Activated CD4-positive, alpha-beta T cell treated with anti-CD3 and anti-CD28 coated beads, Interleukin-2, amount 50 U/mL, for 24 hours (primary cell): ENCODE measurements at regions not wholly inside any gene's neighbourhood (a gene's known extent, or its start where the extent isn't known, plus 50 kb on each side); places are given as distances from the start of the nearest gene placed in this dataset.

ENCODE experiments used
- DNase-seq, 2 donors: peaks; one replicate each; pipeline ENCODE4 v3.0.0-alpha.2; 2020; ENCODE audit warnings: low read depth in 1 of 2, low spot score in 1 of 2

GRCh38 chr14:51511265-51511664 is 140.4 kb upstream of the FRMD6 start:
- DNase-seq, result no peak

GRCh38 chr14:51512316-51512715 is 139.4 kb upstream of the FRMD6 start:
- DNase-seq, result no peak

- no peak for DNase-seq
These were observed 138.4 kb upstream of the FRMD6 start for GRCh38 chr14:51513281-51513680.

- no peak for DNase-seq
These were observed 137.8 kb upstream of the FRMD6 start for GRCh38 chr14:51513933-51514332.

GRCh38 chr14:51515611-51516010 is 136.1 kb upstream of the FRMD6 start:
- no peak for DNase-seq

- no peak for DNase-seq
These were observed 134.9 kb upstream of the FRMD6 start for GRCh38 chr14:51516706-51517395.

- DNase-seq, result no peak
These were observed 133.4 kb upstream of the FRMD6 start for GRCh38 chr14:51518280-51518679.

GRCh38 chr14:51518711-51519110 is 133.0 kb upstream of the FRMD6 start:
- no peak for DNase-seq

GRCh38 chr14:51520087-51520486 is 131.6 kb upstream of the FRMD6 start:
- no peak for DNase-seq

- no peak for DNase-seq
These were observed 129.9 kb upstream of the FRMD6 start for GRCh38 chr14:51521764-51522163.

- no peak for DNase-seq
These were observed 128.5 kb upstream of the FRMD6 start for GRCh38 chr14:51523243-51523642.

GRCh38 chr14:51525739-51526138 is 126.0 kb upstream of the FRMD6 start:
- DNase-seq, result no peak

- no peak for DNase-seq
These were observed 124.6 kb upstream of the FRMD6 start for GRCh38 chr14:51527073-51527472.

- no peak for DNase-seq
These were observed 122.0 kb upstream of the FRMD6 start for GRCh38 chr14:51529736-51530135.

- no peak for DNase-seq
These were observed 118.5 kb upstream of the FRMD6 start for GRCh38 chr14:51533160-51533559.

GRCh38 chr14:51533872-51534553 is 117.7 kb upstream of the FRMD6 start:
- DNase-seq, result no peak

- DNase-seq, result no peak
These were observed 117.1 kb upstream of the FRMD6 start for GRCh38 chr14:51534610-51535011.

GRCh38 chr14:51535443-51536044 is 116.2 kb upstream of the FRMD6 start:
- DNase-seq, result no peak

- DNase-seq, result no peak
These were observed 112.7 kb upstream of the FRMD6 start for GRCh38 chr14:51538973-51539372.

GRCh38 chr14:51539571-51540037 is 112.1 kb upstream of the FRMD6 start:
- DNase-seq, result no peak

- DNase-seq, result no peak
These were observed 111.3 kb upstream of the FRMD6 start for GRCh38 chr14:51540364-51540763.

- DNase-seq, result no peak
These were observed 107.2 kb upstream of the FRMD6 start for GRCh38 chr14:51544471-51544870.
